PC-9 (cell line): ENCODE measurements at regions not wholly inside any gene's neighbourhood (a gene's known extent, or its start where the extent isn't known, plus 50 kb on each side); places are given as distances from the start of the nearest gene placed in this dataset.
A peak's percentile ranks its signal among the peaks of the same experiment; 100 is the strongest.

Experiments used
- CTCF ChIP-seq: fragments of 200-600 bp; sonication (generic); conservative IDR thresholded peaks from 2 replicates; pipeline ENCODE4 v1.6.1; 2017; ENCODE audit warnings: mixed run types, antibody characterized with exemption, mild to moderate bottlenecking, moderate library complexity
- EZH2 ChIP-seq: fragments of 200-600 bp; sonication (generic); IDR thresholded peaks from 2 replicates; pipeline ENCODE4 v1.8.0; 2017; ENCODE audit warnings: antibody characterized with exemption, low read depth

DNA sequence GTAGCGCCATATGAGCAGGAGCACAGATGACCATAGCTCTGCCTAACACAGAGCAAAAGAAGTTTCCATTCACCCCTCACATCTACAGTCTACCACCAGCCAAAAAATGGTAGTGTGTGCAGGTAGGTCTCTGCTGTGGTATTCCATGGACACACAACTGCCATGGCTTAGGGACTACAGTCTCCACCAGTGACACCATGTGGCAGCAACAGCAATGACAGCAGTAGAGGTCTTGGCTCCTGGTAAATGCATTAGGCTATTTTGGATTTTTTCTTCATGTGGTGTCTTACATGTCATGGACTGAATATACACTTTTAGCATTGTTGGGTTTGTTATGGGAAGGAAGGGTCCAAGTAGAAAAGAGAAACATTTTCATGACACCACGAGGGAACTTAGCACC, 70.1 kb upstream of the CABCOCO1 start:
- TF ChIP-seq CTCF, result peak; percentile 24; the same call in 1 of the 2 replicates
- no peak for TF ChIP-seq EZH2
